ENCODE measurements at regions not wholly inside any gene's neighbourhood (a gene's known extent, or its start where the extent isn't known, plus 50 kb on each side); places are given as distances from the start of the nearest gene placed in this dataset.

- no peak for TF ChIP-seq CTCF (conservative IDR thresholded peaks at IDR 0.05; ENCODE audit: low read depth in 2 of 2)
- TF ChIP-seq ETS1 (IDR thresholded peaks at IDR 0.05) = no peak
- TF ChIP-seq REST (IDR thresholded peaks at IDR 0.05; ENCODE audit: unreplicated experiment) = no peak
- TF ChIP-seq NANOG (IDR thresholded peaks at IDR 0.05; ENCODE audit: borderline replicate concordance) = no peak
- no peak for TF ChIP-seq CREB1 (CRISPR knock-in tag; IDR thresholded peaks at IDR 0.05; ENCODE audit: low read depth)
- no peak for TF ChIP-seq ZNF114 (CRISPR knock-in tag; IDR thresholded peaks at IDR 0.05)
- TF ChIP-seq ZNF331 (CRISPR knock-in tag; IDR thresholded peaks at IDR 0.05; ENCODE audit: low read depth) = no peak
- no peak for TF ChIP-seq EZH2 (IDR thresholded peaks at IDR 0.05; ENCODE audit: low read depth, unreplicated experiment)
Observed at GRCh38 chr7:13749636-13750035, 239.8 kb downstream of the ETV1 start (continued).

- peaks cover 33% of the 10 kb centered on the region for H3K4me1 ChIP-seq (ENCODE audit: insufficient read depth)
Observed at GRCh38 chr7:13751766-13752165, 237.7 kb downstream of the ETV1 start.

More at GRCh38 chr7:13751766-13752165, 237.7 kb downstream of the ETV1 start:
- Histone ChIP-seq H2AFZ (no peak overlapping the region), H4K20me1 (replicated peaks; ENCODE audit: insufficient read depth) (no peaks in the 10 kb centered on the region), H3K4me3 (no peak overlapping the region), H3K79me2 (replicated peaks; ENCODE audit: insufficient read depth) (no peaks in the 10 kb centered on the region; the same call in 1 of the 2 replicates), H3K27ac (ENCODE audit: low read depth) (no peak overlapping the region), H3K9me2 (ENCODE audit: insufficient read depth) (no peaks in the 10 kb centered on the region), H3K27me3 (ENCODE audit: insufficient read depth) (no peaks in the 10 kb centered on the region), H3F3A (replicated peaks; ENCODE audit: low read depth) (no peaks in the 10 kb centered on the region), H3K4me2 (no peak overlapping the region), H3K36me3 (ENCODE audit: insufficient read depth) (no peaks in the 10 kb centered on the region)
- Mint-ChIP-seq H3K4me3 (no peak overlapping the region), H3K27ac (no peak overlapping the region), H3K36me3 (ENCODE audit: low read depth) (no peaks in the 10 kb centered on the region), H3K9me3 (no peaks in the 10 kb centered on the region), H3K4me1 (peaks cover 27% of the 10 kb centered on the region), H3K27me3 (ENCODE audit: insufficient read depth, low read depth, poor library complexity) (no peaks in the 10 kb centered on the region)
- no peak for TF ChIP-seq ZNF114 (CRISPR knock-in tag; IDR thresholded peaks at IDR 0.05)
- no peak for TF ChIP-seq ZNF331 (CRISPR knock-in tag; IDR thresholded peaks at IDR 0.05; ENCODE audit: low read depth)
- ATAC-seq (no peak), DNase-seq (ENCODE audit: low spot score) (no peak)

All from GM23338 (cell line).